GM21737 (cell line): ENCODE measurements at regions not wholly inside any gene's neighbourhood (a gene's known extent, or its start where the extent isn't known, plus 50 kb on each side); places are given as distances from the start of the nearest gene placed in this dataset.
"Not testable (repeated sequence)": the region's sequence is repeated elsewhere in the genome, so short reads cannot be mapped to it uniquely, and the experiment has no call there.

Source experiments
- ATAC-seq: cut with Tn5 transposase; IDR thresholded peaks from one replicate; pipeline ENCODE4 v1.9.1; 2021; ENCODE audit warnings: mild to moderate bottlenecking, moderate library complexity; ENCODE audit not compliant: unreplicated experiment

DNA sequence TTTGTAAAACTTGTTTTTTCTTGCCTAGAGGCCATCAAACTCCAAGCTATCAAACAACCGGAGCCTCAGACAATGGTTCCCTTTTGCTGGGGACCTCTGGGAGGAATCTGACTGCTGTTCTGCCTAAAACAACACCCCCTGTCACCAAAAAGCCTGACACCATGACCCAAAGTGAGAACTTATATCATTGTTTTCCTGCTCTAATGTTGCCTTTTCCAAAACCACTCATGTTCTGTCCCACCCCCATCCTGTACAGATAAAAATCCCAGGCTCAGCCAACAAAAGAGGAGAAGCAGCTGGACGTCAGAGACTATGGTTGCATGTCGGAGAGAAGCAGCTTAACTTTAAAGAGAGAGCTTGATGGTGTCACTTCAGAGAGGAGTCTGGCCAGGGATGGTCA, 327.2 kb upstream of the CXADR start:
- ATAC-seq = no peak

DNA sequence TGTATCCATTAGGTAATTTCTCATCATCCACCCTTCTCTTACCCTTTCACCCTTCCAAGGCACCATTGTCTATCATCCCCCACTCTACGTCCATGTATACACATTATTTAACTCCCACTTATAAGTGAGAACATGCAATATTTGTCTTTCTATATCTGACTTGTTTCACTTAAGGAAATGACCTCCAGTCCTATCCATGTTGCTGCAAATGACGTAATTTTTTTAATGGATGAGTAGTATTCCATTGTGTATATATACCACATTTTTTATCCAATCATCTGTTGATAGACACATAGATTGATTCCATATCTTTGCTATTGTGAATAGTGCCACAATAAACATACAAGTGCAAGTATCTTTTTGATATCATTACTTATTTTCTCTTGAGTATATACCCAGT, 322.9 kb upstream of the CXADR start:
- no peak for ATAC-seq

DNA sequence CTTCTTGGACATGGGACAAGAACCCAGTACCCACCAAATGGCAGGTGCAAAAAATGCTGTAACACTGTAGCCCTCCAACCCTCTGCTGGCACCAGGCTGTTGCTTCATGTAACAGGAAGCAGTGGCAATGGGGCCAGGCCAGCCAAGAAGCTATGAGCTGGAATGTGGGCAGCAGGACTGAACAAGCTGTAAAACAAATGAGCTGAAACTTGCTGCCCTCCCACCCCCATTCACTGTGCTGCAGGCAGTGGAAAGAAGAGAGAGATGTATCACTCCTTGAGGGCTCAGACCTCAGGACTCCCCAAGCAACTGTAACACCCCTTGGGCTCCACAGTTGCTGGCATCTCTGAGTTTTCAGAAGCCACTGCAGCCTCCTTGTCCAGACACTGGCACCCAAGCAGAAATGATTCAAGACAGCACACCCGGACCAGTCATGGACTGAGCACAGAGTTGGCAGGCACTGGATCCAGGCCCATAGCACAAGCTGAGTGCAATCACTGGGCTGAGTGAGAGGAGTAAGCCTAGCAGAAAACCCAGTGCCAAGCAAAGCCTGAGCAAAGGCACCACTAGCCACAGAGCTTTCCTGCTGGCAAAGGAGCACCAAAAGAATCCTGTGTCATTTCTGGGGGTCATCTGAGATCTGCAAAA, 321.4 kb upstream of the CXADR start:
- no peak for ATAC-seq

DNA sequence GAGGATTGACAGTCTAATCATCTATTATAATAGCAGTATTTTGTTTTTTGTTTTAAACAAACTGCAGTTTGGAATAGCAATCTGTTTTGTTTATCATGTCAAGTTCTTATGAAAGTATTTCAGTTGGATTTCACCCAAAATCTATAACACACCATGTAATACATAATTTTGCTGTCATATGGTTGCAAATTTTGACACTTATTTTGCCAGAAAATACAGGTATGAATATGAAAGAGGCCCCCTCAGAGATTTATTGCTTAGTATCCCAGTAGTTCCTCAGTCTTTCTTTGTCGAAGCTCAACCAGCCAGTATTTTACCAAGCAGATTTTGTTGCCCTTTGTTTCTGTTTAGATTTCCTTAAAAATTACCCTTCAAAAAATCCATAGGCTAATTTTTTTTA, 317.5 kb upstream of the CXADR start:
- ATAC-seq = no peak

DNA sequence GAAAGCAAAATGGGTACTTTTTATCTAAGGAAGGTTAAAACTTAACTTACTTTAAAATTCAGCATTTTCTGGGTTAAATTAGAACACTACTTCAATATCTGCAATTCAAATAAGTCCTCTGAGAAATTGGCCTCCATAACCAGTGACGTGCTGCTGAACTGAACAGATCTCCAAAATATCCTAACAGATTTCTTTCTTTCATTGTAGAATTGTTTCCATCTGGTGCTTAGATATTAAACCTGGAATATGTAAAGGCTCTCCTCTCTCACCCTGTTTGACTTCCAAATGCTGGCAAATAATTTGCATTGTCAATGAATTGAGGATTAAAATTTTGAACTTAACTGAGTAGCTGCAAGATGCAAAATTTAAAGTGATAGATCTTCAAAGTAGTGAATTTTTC, 316.9 kb upstream of the CXADR start:
- ATAC-seq = no peak

DNA sequence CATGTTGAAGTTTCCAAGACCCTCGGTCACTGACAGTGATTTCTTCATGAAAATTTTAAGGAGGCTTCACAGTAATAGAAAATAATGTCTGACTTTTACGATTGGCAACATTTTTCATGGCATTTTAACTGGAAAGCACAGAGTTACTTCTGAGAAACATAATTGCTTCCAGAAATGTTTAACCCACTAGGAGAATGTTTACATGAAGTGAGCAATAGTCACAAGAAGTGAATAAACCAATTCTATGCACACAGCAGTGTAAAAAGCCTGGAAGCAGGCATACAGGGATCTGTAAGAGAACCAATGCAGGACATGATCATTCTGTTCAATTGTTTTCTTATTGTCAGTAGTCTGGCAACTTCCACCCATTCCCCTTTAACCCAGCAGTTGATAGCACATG, 316.2 kb upstream of the CXADR start:
- ATAC-seq = no peak

DNA sequence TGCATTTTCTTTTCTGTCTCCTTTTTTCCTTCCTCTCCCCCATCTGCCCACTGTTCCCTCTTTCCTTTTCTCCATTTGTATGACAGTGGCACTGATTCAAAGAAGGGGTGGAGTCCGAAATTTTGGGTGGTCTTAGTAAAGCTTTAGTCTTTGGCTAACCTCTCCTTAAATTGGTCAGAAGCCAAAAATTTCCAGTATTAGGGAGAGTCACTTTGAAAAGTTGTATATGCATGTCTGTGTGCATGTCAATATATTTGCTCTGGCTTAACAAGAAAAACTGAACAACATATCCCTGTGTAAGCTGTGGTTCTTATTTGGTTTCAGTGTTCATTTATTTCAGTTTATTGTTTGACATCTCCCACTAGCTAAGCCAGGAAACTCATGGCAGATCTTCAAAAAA, 314.8 kb upstream of the CXADR start:
- ATAC-seq = no peak

DNA sequence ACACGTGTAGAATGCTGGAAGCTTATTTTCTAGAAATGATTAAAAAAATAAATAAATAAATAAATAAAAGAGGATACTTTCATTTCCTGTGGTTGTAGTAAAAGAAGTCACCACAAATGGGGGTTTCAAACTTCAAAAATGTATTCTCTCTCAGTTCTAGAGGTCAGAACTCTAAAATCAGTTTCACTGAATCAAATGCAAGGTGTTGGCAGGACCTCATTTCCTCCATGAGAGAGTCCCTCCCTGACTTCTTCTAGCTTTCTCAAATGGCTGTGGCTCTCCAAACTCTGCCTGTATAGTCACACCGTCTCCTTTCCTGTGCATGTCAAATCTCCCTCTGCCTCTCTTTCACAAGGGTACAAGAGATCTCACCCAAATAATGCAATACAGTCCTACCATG, 312.6 kb upstream of the CXADR start:
- no peak for ATAC-seq

DNA sequence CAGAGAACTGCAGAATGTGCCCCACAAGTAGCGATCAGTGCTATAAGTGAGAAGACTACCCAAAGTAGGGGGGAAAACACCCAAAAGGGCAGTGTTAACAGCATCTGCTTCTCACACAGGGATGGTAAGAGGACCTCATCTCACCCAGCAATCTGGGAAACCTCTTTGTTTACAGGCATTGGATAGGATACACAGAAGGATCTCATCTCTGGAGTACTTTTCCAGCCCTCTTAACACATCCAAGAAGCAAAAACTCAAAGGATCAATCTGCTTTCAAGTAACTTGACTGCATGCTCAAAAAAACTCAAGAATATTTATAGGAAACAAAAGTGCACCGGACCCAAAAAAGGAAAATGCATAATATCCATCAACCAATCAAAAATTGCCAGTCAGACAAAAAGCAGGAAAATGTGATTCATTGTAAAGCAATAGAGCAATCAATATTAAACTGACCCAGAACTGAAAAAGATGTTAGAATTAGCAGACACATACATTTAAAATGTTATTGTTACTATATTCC, 311.0 kb upstream of the CXADR start:
- ATAC-seq = no peak

DNA sequence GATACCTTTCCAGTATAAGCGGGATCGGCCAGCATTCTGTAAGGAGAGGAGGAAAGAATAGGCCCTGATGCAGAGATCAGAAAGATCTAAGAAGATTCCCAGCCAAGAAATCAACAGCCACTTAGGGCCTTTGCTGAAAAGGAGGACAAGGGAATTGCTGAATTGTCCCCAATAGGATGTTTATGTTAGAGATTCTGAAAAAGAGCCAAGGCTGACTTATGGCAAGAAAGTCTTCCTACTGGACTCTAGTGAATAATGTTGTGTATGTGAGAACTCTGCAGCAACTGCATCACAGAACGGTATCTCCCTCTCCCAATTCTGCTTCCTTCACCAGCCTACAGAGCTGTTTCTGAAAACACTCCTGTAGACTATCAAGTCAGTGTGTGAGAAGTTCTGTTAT, 298.0 kb upstream of the CXADR start:
- no peak for ATAC-seq

DNA sequence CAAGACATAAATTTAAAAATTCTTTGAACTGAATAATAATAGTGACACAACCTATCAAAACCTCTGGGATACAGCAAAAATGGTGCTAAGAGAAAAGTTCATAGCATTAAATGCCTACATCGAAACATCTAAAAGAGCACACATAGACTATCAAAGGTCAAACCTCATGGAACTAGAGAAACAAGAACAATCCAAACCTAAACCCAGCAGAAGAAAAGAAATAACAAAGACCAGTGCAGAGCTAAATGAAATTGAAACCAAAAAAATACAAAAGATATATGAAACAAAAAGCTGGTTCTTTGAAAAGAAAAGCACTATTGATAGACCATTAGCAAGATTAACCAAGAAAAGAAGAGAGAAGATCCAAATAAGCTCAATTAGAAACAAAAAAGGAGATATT, 293.8 kb upstream of the CXADR start:
- not testable (repeated sequence) for ATAC-seq

DNA sequence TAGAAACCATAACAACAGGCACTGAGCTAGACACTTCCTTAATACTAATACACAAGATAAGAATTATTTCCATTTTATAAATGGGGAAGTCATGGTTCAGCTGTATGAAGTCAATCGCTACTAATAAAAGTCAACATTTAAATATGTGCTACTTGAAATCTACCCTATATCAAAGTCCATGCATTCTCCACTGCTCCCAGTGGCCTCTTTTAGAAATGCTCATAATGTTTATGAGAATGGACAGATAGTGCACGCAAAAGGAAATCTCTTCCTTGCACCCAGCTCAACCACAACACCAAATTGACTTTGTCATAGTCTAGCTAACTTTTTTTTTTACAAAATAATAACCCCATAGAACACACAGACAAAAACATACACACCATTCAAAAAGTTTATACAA, 281.7 kb upstream of the CXADR start:
- ATAC-seq = no peak

DNA sequence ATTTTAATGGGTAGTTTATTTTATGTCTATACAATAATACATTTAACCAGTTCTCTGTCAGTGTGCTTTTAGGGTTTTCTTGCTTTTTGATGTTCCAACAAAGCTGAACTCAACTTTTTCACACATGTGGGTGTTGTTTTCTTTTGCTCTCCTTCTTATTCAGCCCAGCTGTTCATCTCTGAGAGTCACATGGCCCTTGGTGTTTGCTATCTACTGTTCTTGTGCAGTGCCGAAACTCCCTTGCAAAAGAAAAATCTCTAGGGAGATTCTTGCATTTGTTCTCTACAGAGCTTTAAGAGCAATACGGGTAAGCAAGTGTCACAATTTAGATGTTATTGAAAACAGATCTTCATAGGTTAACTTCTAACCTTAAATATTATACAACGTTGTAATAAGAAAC, 281.1 kb upstream of the CXADR start:
- ATAC-seq = no peak

DNA sequence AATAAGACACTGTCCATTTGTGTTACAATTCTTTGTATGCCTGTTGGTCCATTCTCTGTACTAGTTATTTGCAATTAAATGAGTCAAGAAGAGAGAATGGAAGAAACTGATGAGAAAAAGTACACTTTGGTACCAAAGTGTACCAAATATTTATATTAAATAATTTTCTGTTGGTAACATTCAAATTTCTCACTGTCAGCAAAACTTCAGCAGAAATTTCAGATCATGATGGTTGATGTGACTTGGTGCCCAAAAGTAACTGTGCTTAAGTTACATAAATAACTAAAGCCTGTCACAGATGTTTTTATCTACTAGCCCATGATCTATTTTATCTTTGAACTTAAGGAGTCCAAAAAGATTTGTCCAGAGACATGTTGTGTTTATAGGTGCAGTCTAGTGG, 274.4 kb upstream of the CXADR start:
- ATAC-seq = no peak

DNA sequence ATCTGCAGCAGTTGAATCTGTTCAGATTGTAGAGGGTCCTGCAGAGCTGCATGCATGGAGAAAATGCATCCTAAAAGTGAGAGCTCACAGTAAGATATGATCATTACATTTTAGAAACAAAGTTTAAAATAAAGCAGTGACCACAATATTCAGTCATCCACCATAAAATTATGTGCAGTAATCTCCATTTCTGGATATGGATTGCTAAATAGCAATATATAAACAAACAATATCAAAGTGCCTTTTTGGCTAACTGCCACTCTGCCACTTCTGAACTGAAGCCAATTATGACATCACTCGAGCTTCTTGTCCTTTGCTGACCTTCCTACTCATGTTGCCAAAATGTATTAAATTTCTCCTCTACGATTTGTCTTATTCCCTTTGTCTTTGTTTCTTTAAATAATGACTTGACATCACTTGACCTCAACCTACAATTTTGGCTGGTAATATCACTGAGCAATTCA, 262.0 kb upstream of the CXADR start:
- ATAC-seq = no peak

DNA sequence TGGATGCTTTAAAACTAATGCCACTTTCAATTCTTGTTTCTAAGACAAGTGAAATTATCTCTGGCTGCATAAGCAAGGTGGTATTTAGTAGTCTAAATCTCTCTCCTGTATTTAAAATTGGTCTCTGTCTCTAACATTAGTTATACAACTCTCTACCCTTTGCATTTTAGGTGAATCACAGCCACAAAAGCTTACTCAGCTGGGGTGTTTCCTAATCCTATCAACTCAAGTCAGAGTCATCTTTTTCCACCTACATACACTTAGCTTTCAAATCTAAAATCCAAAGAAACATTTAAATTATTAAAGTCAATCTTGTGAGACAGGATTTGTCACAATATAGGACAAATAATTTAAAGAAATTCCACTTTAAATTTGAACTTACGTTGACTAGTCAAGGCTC, 255.1 kb upstream of the CXADR start:
- ATAC-seq = no peak

DNA sequence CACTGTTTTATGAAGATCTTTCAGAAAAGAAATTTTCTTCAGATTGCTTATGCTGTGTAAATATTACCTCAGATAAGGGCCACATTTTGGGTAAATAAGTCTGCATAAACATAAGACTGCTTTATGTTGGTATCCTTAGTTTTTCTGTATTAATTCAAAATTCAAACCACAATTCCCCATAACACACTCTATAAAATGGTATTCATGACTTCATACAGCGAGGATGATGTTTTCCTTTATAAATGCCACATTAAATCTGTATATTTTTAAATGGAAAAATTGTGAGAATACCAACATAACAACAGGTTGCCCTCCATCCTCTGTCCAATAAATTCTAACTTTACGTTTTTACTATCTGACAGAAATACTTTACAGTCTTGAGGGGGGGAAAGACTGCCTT, 248.7 kb upstream of the CXADR start:
- no peak for ATAC-seq

DNA sequence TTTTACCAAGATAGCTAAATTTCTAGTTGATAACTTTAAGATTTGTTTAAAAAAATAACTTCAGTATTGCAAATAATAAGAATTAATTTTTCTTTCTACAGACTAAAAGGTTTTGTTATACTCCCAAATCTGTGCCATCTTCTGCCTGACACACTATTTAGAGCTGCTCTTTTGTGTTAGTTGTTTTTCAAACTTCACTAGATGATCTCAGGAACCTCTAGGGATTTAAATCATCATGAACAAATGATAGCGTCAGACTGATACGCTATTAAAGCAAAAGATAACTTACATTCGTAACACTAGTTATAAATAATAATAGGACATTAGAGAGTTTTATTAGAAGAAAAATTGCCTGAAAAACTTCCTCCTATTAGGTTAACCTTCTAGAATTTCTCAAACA, 243.1 kb upstream of the CXADR start:
- ATAC-seq = no peak

DNA sequence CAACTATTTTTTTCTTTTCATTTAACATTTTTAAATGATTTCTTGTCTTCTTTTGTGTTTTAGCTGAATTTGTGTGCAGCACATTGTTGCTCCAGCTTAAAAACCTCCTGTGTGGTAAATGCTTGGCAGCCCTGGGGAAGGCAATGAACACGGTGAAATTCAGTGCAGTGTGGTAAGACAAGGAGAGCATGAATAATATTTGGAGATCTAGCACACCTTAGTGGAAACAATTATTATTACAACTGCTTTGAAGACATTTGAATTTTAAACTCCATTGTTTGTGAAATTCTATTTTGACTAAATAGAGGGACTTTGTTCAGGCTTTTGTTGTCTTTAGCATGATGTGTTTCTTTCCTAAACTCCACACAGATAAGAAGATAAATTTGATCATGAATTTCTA, 242.6 kb upstream of the CXADR start:
- ATAC-seq = no peak

DNA sequence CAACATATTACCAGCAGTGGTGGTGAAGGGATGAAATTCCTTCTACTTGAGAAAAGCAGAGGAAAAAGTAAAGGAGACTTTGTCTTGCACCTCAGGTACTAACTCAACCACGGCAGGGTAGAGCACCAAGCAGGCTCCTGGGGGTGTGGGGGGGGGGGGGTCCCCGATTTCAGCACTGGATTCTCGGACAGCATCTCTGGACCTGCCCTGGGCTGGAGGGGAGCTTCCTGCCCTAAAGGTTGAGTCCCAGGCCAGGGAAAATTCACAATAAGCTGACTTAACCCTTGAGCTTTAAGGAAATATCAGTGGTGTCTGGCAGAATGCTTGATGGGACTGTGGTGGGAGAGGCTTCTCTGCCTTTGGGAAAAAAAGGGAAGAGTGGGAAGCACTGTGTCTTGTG, 233.2 kb upstream of the CXADR start:
- no peak for ATAC-seq

DNA sequence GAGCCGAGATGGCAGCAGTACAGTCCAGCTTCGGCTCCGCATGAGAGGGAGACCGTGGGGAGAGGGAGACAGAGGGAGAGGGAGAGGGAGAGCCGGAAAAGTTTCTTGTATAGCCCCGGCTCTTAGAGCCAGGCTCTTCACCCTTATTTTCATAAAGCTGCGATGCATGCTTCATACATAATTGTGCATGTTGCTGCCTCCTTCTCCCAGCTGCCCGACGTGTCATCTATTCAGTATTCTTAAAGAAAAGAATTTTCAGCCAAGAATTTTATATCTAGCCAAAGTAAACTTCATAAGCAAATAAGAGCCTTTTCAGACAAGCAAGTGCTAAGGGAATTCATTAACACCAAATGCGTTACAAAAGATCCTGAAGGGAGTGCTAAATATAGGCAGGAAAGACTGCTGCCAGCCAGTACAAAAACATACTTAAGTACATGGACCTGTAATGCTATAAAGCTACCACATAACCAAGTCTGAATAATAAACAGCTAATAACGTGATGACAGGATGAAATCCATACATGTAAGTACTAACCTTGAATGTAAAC, 219.8 kb upstream of the CXADR start:
- not testable (repeated sequence) for ATAC-seq

DNA sequence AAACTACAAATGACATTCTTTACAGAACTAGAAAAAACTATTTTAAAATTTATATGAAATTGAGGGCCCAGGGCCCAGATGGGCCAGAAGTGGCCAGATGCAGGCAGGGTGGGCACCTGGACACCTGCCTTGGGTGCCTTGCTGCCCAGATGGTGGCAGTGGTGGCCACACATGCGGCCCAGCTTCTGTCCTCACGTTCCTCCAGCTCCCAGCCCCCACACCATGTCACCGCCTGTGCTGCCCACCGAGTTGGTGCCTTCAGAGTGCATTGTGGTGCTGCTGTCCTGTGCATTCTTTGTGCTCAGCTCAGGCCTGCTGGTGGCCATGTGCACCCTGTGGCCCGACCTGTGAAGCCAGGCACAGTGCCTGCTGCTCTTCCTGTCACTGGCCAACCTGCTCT, 216.8 kb upstream of the CXADR start:
- no peak for ATAC-seq

DNA sequence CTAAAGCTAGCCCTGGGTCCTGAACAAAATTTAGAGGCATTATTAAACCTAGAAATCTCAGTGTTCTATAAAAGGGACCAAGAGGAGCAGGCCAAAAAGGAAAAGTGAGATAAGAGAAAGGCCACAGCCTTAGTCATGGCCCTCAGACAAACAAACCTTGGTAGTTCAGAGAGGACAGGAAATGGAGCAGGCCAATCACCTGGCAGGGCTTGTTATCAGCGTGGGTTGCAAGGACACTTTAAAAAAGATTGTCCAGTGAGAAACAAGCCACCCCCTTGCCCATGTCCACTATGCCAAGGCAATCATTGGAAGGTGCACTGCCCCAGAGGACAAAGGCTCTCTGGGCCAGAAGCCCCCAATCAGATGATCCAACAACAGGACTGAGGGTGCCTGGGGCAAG, 213.3 kb upstream of the CXADR start:
- ATAC-seq = not testable (repeated sequence)
